Activated CD4-positive, alpha-beta T cell treated with anti-CD3 and anti-CD28 coated beads for 1 hour (primary cell): ENCODE measurements at regions not wholly inside any gene's neighbourhood (a gene's known extent, or its start where the extent isn't known, plus 50 kb on each side); places are given as distances from the start of the nearest gene placed in this dataset.

Source experiments
- DNase-seq: peaks from one replicate; pipeline ENCODE4 v3.0.0-alpha.2; 2020

GRCh38 chr3:117928836-117929235 is 1105.8 kb downstream of the IGSF11 start:
- no peak for DNase-seq

GRCh38 chr3:117932441-117932840 is 1102.2 kb downstream of the IGSF11 start:
- DNase-seq, result no peak

GRCh38 chr3:117936159-117936558 is 1098.5 kb downstream of the IGSF11 start:
- no peak for DNase-seq

GRCh38 chr3:117938974-117939373 is 1095.7 kb downstream of the IGSF11 start:
- DNase-seq, result no peak

GRCh38 chr3:117939425-117940027 is 1095.1 kb downstream of the IGSF11 start:
- DNase-seq, result no peak

GRCh38 chr3:117941015-117941414 is 1093.6 kb downstream of the IGSF11 start:
- no peak for DNase-seq

- no peak for DNase-seq
Observed at GRCh38 chr3:117941756-117942155, 1092.9 kb downstream of the IGSF11 start.

- DNase-seq, result no peak
Observed at GRCh38 chr3:117954131-117954530, 1080.5 kb downstream of the IGSF11 start.

GRCh38 chr3:117955196-117955595 is 1079.5 kb downstream of the IGSF11 start:
- DNase-seq, result no peak

- no peak for DNase-seq
Observed at GRCh38 chr3:117958027-117958426, 1076.6 kb downstream of the IGSF11 start.

- no peak for DNase-seq
Observed at GRCh38 chr3:117962750-117963149, 1071.9 kb downstream of the IGSF11 start.

GRCh38 chr3:117963858-117964257 is 1070.8 kb downstream of the IGSF11 start:
- no peak for DNase-seq

- DNase-seq, result no peak
Observed at GRCh38 chr3:117964814-117965213, 1069.8 kb downstream of the IGSF11 start.

GRCh38 chr3:117977504-117978228 is 1057.0 kb downstream of the IGSF11 start:
- DNase-seq, result no peak

GRCh38 chr3:117979466-117979865 is 1055.2 kb downstream of the IGSF11 start:
- DNase-seq, result no peak

- DNase-seq, result no peak
Observed at GRCh38 chr3:117987256-117987655, 1047.4 kb downstream of the IGSF11 start.

GRCh38 chr3:117989982-117990381 is 1044.7 kb downstream of the IGSF11 start:
- no peak for DNase-seq

GRCh38 chr3:117990627-117991026 is 1044.0 kb downstream of the IGSF11 start:
- no peak for DNase-seq

- DNase-seq, result no peak
Observed at GRCh38 chr3:117995842-117996437, 1038.7 kb downstream of the IGSF11 start.

- peak; percentile 7 for DNase-seq
Observed at GRCh38 chr3:117997201-117998049, 1037.2 kb downstream of the IGSF11 start.

GRCh38 chr3:117998071-117998470 is 1036.6 kb downstream of the IGSF11 start:
- no peak for DNase-seq

- no peak for DNase-seq
Observed at GRCh38 chr3:118000219-118000618, 1034.4 kb downstream of the IGSF11 start.

GRCh38 chr3:118001380-118001779 is 1033.3 kb downstream of the IGSF11 start:
- no peak for DNase-seq
